Liver (tissue), 3 donors: ENCODE measurements at regions not wholly inside any gene's neighbourhood (a gene's known extent, or its start where the extent isn't known, plus 50 kb on each side); places are given as distances from the start of the nearest gene placed in this dataset.

Experiments
- CTCF ChIP-seq: fragments of 150-350 bp; IDR thresholded peaks from 2 replicates; pipeline ENCODE4 v1.5.1; 2017; ENCODE audit warnings: improper control_type of control experiment, low read depth, low read length; ENCODE audit not compliant: missing input control
- EGR1 ChIP-seq, 2 donors: IDR thresholded peaks; 2 replicates each; pipeline ENCODE4 v1.6.1; 2016 to 2018; ENCODE audit warnings: antibody characterized with exemption in 2 of 2, low read depth in 2 of 2
- RXRA ChIP-seq, 2 donors: IDR thresholded peaks; 2 replicates each; pipeline ENCODE4 v1.6.1; 2017 to 2018; ENCODE audit warnings: antibody characterized with exemption in 2 of 2, mild to moderate bottlenecking in 1 of 2
- TF ChIP-seq, protein P1 (sequence below): IDR thresholded peaks from 2 replicates; pipeline ENCODE4 v1.6.1; 2016; ENCODE audit warnings: antibody characterized with exemption, mild to moderate bottlenecking
- donor health status: healthy.
- donor health status: healthy.

GRCh38 chr20:55424476-55424875, 580.8 kb downstream of the CBLN4 start:
- TF ChIP-seq RXRA (IDR thresholded peaks at IDR 0.05) (no peak), CTCF (no peak), EGR1 (IDR thresholded peaks at IDR 0.05; ENCODE audit: low read depth in 2 of 2) (no peak)
- TF ChIP-seq, protein P1, sequence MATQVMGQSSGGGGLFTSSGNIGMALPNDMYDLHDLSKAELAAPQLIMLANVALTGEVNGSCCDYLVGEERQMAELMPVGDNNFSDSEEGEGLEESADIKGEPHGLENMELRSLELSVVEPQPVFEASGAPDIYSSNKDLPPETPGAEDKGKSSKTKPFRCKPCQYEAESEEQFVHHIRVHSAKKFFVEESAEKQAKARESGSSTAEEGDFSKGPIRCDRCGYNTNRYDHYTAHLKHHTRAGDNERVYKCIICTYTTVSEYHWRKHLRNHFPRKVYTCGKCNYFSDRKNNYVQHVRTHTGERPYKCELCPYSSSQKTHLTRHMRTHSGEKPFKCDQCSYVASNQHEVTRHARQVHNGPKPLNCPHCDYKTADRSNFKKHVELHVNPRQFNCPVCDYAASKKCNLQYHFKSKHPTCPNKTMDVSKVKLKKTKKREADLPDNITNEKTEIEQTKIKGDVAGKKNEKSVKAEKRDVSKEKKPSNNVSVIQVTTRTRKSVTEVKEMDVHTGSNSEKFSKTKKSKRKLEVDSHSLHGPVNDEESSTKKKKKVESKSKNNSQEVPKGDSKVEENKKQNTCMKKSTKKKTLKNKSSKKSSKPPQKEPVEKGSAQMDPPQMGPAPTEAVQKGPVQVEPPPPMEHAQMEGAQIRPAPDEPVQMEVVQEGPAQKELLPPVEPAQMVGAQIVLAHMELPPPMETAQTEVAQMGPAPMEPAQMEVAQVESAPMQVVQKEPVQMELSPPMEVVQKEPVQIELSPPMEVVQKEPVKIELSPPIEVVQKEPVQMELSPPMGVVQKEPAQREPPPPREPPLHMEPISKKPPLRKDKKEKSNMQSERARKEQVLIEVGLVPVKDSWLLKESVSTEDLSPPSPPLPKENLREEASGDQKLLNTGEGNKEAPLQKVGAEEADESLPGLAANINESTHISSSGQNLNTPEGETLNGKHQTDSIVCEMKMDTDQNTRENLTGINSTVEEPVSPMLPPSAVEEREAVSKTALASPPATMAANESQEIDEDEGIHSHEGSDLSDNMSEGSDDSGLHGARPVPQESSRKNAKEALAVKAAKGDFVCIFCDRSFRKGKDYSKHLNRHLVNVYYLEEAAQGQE = no peak
